Peyer's patch (tissue), 4 donors: ENCODE measurements at regions not wholly inside any gene's neighbourhood (a gene's known extent, or its start where the extent isn't known, plus 50 kb on each side); places are given as distances from the start of the nearest gene placed in this dataset.

Experiments
- DNase-seq, 3 donors: peaks; one replicate each; pipeline ENCODE4 v3.0.0-alpha.2; 2017 to 2019
- H3K27ac ChIP-seq, 4 donors: fragments of 200-600 bp; sonication (generic); one replicate each; pipeline ENCODE4 v1.5.1; 2016 to 2019
- H3K27me3 ChIP-seq, 2 donors: fragments of 200-600 bp; sonication (generic); one replicate each; pipeline ENCODE4 v1.5.1; 2019
- H3K36me3 ChIP-seq, 3 donors: fragments of 200-600 bp; sonication (generic); one replicate each; pipeline ENCODE4 v1.5.1; 2016 to 2019
- H3K4me1 ChIP-seq, 4 donors: fragments of 200-600 bp; sonication (generic); one replicate each; pipeline ENCODE4 v1.5.1; 2016 to 2019
- H3K4me3 ChIP-seq, 4 donors: fragments of 200-600 bp; sonication (generic); 1 replicate in 3 of 4; 2 replicates in 1 of 4; pipeline ENCODE4 v1.5.1; 2016 to 2019; ENCODE audit warnings: mild to moderate bottlenecking in 1 of 4
- H3K9me3 ChIP-seq, 4 donors: fragments of 200-600 bp; sonication (generic); one replicate each; pipeline ENCODE4 v1.5.1; 2016 to 2019; ENCODE audit warnings: mild to moderate bottlenecking in 1 of 4
- POLR2A ChIP-seq, 2 donors: fragments of 450-650 bp; IDR thresholded peaks; one replicate each; pipeline ENCODE4 v1.5.1; 2017; ENCODE audit warnings: antibody characterized with exemption in 2 of 2, mild to moderate bottlenecking in 2 of 2, moderate library complexity in 2 of 2
- TF ChIP-seq, protein P1 (sequence below), 6 experiments: fragments of 450-650 bp in 4 of 6; fragments of 200-600 bp in 2 of 6; sonication (generic) in 1 of 6; IDR thresholded peaks; one replicate each; pipeline ENCODE4 v1.5.1; 2017 to 2019; ENCODE audit warnings: antibody characterized with exemption in 6 of 6, mild to moderate bottlenecking in 3 of 6, moderate library complexity in 1 of 6

DNA sequence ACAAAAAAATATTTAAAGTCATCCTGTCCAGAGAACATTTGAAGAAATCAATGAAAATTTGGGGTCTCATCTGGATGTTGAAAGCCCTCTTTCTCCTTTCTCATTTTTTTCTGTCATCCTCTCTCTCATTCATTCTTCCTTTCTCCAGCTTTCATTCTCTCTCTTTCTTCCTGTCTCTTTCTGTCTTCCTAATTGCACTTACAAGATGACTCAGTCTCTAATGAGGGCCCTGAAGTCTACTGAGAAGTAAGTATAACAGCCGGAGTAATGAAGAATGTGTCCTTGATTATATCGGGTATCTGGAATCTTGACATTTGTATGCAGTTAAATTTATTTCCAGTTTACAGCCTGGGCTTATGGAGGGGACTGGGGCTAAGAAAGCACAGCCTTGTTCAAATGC is 232.2 kb upstream of the SULF2 start:
- TF ChIP-seq, protein P1, sequence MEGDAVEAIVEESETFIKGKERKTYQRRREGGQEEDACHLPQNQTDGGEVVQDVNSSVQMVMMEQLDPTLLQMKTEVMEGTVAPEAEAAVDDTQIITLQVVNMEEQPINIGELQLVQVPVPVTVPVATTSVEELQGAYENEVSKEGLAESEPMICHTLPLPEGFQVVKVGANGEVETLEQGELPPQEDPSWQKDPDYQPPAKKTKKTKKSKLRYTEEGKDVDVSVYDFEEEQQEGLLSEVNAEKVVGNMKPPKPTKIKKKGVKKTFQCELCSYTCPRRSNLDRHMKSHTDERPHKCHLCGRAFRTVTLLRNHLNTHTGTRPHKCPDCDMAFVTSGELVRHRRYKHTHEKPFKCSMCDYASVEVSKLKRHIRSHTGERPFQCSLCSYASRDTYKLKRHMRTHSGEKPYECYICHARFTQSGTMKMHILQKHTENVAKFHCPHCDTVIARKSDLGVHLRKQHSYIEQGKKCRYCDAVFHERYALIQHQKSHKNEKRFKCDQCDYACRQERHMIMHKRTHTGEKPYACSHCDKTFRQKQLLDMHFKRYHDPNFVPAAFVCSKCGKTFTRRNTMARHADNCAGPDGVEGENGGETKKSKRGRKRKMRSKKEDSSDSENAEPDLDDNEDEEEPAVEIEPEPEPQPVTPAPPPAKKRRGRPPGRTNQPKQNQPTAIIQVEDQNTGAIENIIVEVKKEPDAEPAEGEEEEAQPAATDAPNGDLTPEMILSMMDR (IDR thresholded peaks at IDR 0.05): no peak
- no peak for TF ChIP-seq POLR2A (IDR thresholded peaks at IDR 0.05)
- H3K4me1 ChIP-seq: no peaks in the 10 kb centered on the region
- H3K36me3 ChIP-seq: no peaks in the 10 kb centered on the region
- H3K4me3 ChIP-seq: no peak overlapping the region
- H3K27ac ChIP-seq: no peak overlapping the region
- H3K9me3 ChIP-seq: no peaks in the 10 kb centered on the region
- H3K27me3 ChIP-seq: no peaks in the 10 kb centered on the region
- DNase-seq: no peak

DNA sequence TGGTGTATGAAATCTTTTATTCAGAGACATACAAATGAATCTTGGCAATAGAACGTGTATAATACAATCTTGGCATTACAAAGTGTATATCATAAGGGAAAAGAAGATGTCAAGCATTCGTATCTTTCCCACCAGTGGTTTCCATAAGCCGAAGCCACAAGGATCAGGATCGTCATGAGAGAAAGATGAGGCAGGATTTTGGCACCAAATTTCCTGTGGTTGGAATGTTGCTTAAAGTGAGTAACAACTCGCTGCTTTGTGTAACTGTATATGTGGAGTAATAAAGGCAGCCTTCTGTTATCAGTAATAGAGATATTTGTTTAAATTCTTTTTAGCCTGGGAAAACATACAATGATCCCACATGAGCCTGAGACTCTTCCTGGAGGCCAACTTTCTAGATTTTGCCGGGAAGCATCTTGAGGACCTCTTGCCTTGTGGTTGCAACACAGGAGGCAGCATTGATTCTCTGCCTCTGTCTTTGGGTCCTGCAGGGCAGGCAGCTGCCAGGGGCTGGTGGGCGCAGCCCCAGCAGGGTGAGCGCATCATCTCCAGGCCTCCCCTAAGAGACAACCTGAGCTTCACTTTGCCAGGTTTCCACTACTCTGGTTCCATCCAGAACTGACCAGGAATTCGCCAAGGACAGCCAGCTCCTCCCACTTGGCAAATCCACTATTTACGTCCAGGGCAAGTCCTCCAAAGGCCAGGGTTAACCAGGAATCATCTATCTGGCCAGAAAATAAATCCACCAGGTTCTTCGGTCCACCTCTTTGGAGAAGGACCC is 230.9 kb upstream of the SULF2 start:
- H3K4me1 ChIP-seq: no peaks in the 10 kb centered on the region
- no peaks in the 10 kb centered on the region for H3K9me3 ChIP-seq
- DNase-seq: no peak
- H3K27me3 ChIP-seq: no peaks in the 10 kb centered on the region
- TF ChIP-seq POLR2A (IDR thresholded peaks at IDR 0.05): no peak
- TF ChIP-seq, protein P1 (IDR thresholded peaks at IDR 0.05): no peak
- H3K4me3 ChIP-seq: no peak overlapping the region
- no peaks in the 10 kb centered on the region for H3K36me3 ChIP-seq
- no peak overlapping the region for H3K27ac ChIP-seq

DNA sequence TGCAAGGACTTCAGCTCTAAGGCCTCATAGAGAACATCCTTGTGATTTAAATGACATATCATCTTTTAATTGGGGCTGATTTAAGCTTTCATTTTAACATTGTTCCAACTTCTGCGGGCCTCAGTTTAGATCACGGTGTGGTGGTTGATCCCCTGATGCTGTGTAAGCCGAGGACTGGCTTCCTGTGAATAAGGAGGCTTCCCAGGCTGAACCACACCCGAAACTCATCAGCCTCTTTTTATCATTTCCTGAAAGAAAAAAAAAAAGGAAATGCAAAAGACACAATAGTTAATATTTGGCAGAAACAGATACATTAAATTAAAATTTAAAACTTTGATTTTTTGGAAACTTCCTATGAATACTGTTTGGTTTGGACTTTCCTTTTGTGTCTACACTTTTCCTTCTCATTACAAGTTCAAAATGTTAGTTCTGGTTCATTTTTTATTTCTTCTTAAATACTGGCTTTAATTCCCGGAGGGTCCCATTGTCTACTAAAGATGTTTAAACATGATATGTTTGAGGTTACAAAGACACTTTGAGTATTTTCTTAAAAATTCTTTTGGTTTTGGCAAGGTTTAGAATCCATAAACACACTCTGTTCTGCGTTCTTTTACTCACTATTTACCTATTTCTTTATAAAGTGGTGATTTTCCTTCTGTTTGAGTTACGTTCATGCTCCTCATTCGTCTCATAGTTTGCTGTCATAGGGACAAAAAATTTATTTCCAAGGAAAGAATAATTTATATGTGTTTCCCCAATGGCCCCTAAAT is 230.0 kb upstream of the SULF2 start:
- Histone ChIP-seq H3K4me1 (no peaks in the 10 kb centered on the region), H3K27me3 (no peaks in the 10 kb centered on the region), H3K4me3 (no peak overlapping the region), H3K9me3 (no peaks in the 10 kb centered on the region), H3K27ac (no peak overlapping the region), H3K36me3 (no peaks in the 10 kb centered on the region)
- TF ChIP-seq, protein P1 (IDR thresholded peaks at IDR 0.05): no peak
- TF ChIP-seq POLR2A (IDR thresholded peaks at IDR 0.05): no peak
- DNase-seq: no peak

- Histone ChIP-seq H3K4me3 (no peak overlapping the region), H3K27ac (no peak overlapping the region), H3K4me1 (no peaks in the 10 kb centered on the region), H3K36me3 (no peaks in the 10 kb centered on the region), H3K27me3 (no peaks in the 10 kb centered on the region), H3K9me3 (no peaks in the 10 kb centered on the region)
- no peak for DNase-seq
- TF ChIP-seq, protein P1 (IDR thresholded peaks at IDR 0.05): no peak
- no peak for TF ChIP-seq POLR2A (IDR thresholded peaks at IDR 0.05)
These were observed 227.2 kb upstream of the SULF2 start for GRCh38 chr20:48012401-48012974.

GRCh38 chr20:48011025-48011424 is 225.7 kb upstream of the SULF2 start:
- TF ChIP-seq, protein P1 (IDR thresholded peaks at IDR 0.05): no peak
- TF ChIP-seq POLR2A (IDR thresholded peaks at IDR 0.05): no peak
- H3K4me3 ChIP-seq: no peak overlapping the region
- no peaks in the 10 kb centered on the region for H3K36me3 ChIP-seq
- no peak overlapping the region for H3K27ac ChIP-seq
- no peaks in the 10 kb centered on the region for H3K9me3 ChIP-seq
- peaks cover 0 to 4% (median 0%) of the 10 kb centered on the region in 4 donors for H3K4me1 ChIP-seq
- H3K27me3 ChIP-seq: no peaks in the 10 kb centered on the region
- no peak for DNase-seq
